Spleen (tissue), 7 donors: ENCODE measurements at regions not wholly inside any gene's neighbourhood (a gene's known extent, or its start where the extent isn't known, plus 50 kb on each side); places are given as distances from the start of the nearest gene placed in this dataset.

Source experiments
- CTCF ChIP-seq, 11 experiments: fragments of 200-600 bp in 7 of 11; fragments of 450-650 bp in 4 of 11; sonication (generic) in 4 of 11; IDR thresholded peaks in 8 of 11; conservative IDR thresholded peaks in 3 of 11; 1 replicate in 7 of 11; 2 replicates in 4 of 11; pipeline versions ENCODE4 v1.4.0 to v1.8.0; 2016 to 2021; ENCODE audit warnings: antibody characterized with exemption in 11 of 11, inconsistent platforms in 4 of 11, mild to moderate bottlenecking in 1 of 11
- POLR2A ChIP-seq, 3 donors: fragments of 450-650 bp; IDR thresholded peaks; one replicate each; pipeline ENCODE4 v1.5.1; 2017; ENCODE audit warnings: antibody characterized with exemption in 3 of 3, mild to moderate bottlenecking in 1 of 3
- POLR2AphosphoS5 ChIP-seq, 3 donors: sonication (generic); formaldehyde crosslinking; IDR thresholded peaks; one replicate each; pipeline ENCODE4 v1.5.1; 2017; ENCODE audit warnings: antibody characterized with exemption in 3 of 3
- donor health status: DM: no; HTN: no; CAD: no; lungs with moderate emphysema.
- donor health status: DM: no; HTN: no; CAD: no.
- donor health status: DM: no; HTN: no; CAD: no.

- TF ChIP-seq CTCF (IDR thresholded peaks at IDR 0.05 in 8 of 11, conservative IDR thresholded peaks at IDR 0.05 in 3 of 11) (no peak), POLR2A (IDR thresholded peaks at IDR 0.05) (no peak), POLR2AphosphoS5 (IDR thresholded peaks at IDR 0.05) (no peak)
Measured at GRCh38 chr15:58318517-58318916, 113.3 kb upstream of the LIPC start.
